COR-L47 (cell line): ENCODE measurements at regions not wholly inside any gene's neighbourhood (a gene's known extent, or its start where the extent isn't known, plus 50 kb on each side); places are given as distances from the start of the nearest gene placed in this dataset.
"Not testable (repeated sequence)": the region's sequence is repeated elsewhere in the genome, so short reads cannot be mapped to it uniquely, and the experiment has no call there.

Source experiments
- DNase-seq: peaks from one replicate; lab custom pipeline; 2025; lab: John Stamatoyannopoulos, UW

DNA sequence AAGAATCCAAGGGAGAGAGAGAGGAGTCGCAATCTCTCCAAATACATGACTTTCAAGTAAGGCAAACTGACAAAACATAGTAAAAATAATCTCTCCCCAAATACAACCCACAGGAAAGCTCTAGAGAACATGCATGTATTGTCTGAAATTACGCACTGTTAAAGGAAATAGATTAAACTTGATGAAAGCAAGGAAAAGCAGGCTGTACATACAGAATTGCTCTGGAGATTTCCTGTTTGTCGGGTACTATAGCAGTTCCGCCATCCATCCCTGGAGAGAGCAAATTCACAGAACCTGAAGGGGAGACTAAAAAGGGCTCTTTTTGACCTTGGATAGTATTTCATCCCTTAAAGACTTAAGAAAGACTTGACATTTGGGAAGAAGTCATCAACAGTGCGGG lies 170.2 kb upstream of the BET1 start:
- DNase-seq, result no peak

GRCh38 chr7:94174956-94175355 lies 170.8 kb upstream of the BET1 start:
- DNase-seq, result no peak

GRCh38 chr7:94176694-94177200 lies 172.6 kb upstream of the BET1 start:
- DNase-seq, result no peak

DNA sequence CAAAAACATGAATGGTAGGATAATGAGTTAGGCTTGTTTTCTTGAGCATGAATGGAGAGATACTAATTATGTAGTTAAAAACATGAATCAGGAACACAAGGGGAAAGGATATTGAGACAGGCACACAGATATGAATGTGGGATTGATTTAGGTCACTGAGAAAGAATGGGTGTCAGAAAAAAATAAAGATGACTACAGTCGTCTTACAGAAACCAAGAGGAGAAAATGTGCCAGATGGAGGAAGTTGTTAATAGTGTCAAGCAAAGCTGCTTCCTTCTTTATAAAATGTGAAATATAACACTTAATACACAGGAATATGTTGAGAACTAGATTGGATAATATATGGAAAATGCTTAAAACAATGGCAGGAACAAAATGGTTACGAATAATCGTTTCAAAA lies 173.3 kb upstream of the BET1 start:
- DNase-seq, result no peak

DNA sequence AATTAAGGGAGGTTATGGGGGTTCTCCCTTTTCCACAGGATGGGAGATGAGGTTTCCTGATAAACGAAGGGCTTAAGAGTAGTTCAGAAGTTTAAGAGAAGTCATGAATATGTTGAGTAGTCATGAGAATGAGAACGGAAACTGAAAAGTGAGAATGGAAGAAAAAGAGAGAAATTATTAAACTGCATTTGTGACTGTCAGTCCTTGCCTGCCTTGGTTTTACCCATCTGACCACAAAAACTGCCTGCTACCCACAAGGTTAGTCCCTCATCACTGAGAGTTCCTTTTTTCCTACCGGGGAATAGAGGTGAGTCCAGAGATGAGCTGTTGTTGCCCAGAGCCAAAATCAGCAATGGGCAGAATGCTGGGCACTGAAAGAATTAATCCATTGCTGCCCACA lies 174.1 kb upstream of the BET1 start:
- DNase-seq, result no peak

DNA sequence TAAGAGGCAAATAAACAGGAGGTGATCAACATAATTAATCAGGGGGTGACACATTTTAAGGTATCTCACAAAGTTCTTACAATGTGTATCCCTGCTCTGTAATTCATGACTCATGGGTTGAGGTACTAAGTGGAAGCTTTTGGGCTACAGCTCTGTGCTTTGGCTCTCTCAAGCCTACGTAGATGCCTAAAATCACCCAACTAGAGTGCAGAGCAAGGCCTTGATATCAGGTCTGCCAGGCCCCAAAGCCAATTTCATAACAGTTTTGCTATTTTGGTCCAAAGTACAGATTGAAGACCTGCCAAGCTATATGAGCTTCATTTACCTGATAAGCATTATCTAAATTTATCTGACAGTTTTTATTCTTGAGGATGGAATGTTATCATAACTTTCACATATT lies 175.3 kb upstream of the BET1 start:
- no peak for DNase-seq

DNA sequence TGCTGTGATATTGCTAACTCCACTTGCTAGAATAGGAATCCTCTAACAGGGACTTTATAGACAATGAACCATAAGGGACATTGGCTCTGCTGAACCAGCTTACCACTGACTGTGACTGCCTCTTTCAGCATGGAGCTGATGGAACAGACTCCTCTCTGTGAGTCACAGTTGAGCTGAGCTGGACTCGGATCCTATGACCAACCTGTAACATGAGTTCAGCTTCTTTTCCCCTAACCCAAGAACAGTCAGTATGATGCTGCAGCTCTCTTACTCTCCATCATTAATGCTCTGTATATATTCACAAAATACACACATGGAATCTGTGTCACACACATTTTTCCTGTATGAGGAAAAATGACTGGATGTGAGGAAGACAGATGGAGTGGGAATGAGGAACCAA lies 177.9 kb upstream of the BET1 start:
- DNase-seq, result no peak

- no peak for DNase-seq
These were observed 178.6 kb upstream of the BET1 start for GRCh38 chr7:94182721-94183120.

GRCh38 chr7:94183289-94183749 lies 179.2 kb upstream of the BET1 start:
- DNase-seq, result no peak

DNA sequence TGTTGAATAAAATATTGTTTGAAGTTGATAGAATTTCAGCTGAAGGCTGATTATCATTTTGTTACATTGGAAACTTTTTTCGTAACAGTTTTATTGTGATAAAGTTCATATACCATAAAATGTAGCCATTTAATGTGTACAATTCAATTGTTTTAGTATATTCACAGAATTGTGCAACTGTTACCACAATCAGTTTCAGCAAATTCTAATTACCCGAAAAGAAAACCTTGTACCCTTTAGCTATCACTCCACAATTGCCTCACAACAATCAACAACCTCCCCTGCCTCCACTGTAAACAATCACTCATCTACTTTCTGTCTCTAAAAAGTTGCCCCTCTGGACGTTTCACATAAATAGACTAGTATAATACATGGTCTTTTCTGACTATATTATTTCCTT lies 179.7 kb upstream of the BET1 start:
- no peak for DNase-seq

DNA sequence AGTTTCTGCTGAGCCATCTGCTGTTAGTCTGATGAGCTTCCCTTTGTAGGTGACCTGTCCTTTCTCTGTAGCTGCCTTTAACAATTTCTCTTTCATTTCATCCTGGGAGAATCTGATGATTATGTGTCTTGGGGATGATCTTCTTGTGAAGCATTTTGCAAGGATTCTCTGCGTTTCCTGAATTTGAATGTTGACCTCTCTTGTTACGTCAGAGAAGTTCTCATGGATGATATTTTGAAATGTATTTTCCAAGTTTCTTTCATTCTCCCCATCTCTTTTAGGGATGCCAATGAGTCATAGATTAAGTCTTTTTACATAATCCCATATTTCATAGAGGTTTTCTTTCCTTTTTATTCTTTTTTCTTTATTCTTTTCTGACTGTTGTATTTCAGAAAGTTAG lies 184.2 kb upstream of the BET1 start:
- DNase-seq, result no peak

- no peak for DNase-seq
These were observed 186.5 kb upstream of the BET1 start for GRCh38 chr7:94190599-94191061.

DNA sequence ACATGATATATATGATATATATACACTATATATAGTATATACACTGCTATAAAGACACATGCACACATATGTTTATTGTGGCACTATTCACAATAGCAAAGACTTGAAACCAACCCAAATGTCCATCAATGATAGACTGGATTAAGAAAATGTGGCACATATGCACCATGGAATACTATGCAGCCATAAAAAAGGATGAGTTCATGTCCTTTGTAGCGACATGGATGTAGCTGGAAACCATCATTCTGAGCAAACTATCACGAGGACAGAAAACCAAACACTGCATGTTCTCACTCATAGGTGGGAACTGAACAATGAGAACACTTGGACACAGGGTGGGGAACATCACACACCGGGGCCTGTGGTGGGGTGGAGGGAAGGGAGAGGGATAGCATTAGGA lies 190.3 kb upstream of the BET1 start:
- not testable (repeated sequence) for DNase-seq

- no peak for DNase-seq
These were observed 191.0 kb upstream of the BET1 start for GRCh38 chr7:94195201-94195600.

- DNase-seq, result no peak
These were observed 191.7 kb upstream of the BET1 start for GRCh38 chr7:94195813-94196212.

- no peak for DNase-seq
These were observed 189.2 kb upstream of the COL1A2 start for GRCh38 chr7:94205529-94205928.

DNA sequence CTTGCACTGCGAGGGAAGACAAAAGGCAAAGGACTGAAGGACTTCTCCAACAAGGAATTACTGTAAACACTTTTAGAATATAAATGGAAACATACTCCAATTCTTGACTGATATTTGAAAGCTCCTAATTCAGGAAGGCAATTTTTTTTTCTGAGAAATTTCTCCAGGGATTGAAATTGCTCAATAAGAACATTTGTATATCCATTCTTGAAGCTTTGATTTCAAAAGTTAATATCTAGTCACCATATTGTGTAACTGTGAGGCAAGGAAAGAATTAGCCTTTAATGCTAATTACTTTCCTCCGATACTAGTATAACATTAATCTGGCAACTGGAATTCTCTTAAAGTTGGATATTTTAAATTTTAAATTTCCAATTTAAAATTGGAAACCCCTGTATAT lies 188.4 kb upstream of the COL1A2 start:
- no peak for DNase-seq

DNA sequence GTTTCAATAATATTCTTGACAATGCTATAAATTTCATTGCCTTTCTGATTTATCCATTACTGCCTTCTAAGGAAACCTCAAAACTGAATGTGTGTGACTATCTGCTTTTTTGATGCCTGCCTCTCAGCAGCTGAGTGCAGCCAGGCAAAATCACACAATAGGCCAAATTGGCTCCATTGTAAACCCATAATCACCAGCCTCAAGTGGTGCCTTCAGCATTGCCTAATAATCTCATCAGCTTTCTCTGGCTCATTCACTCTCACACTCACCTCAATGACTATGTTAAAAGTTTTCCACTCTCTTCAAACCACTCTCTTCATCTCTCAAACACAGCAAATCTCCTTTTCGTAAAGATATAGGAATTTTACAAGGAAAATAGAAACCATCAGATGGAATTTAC lies 182.5 kb upstream of the COL1A2 start:
- peak; percentile 5 for DNase-seq

GRCh38 chr7:94216944-94217461 lies 177.7 kb upstream of the COL1A2 start:
- no peak for DNase-seq

- DNase-seq, result no peak
These were observed 176.9 kb upstream of the COL1A2 start for GRCh38 chr7:94217766-94218165.

DNA sequence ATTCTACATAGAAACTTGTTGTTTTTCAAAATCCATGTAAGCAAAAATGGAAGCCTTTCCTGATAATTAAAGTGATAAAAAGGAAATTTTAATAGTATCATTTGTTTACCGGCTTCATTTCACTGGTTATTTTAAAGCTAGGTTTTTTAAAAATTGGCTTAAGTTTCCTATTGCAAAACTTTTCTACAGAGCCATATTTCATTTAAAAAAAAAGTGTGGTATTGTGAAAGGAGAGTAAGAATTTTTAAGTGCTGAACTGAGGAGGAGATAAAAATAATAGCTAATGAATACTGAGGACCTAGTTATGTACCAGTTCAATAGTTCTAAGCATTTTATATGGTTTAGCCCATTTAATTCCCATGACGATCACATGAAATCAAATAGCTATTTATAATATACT lies 172.2 kb upstream of the COL1A2 start:
- DNase-seq, result no peak

- DNase-seq, result peak; percentile 78
These were observed 171.2 kb upstream of the COL1A2 start for GRCh38 chr7:94223375-94224084.

DNA sequence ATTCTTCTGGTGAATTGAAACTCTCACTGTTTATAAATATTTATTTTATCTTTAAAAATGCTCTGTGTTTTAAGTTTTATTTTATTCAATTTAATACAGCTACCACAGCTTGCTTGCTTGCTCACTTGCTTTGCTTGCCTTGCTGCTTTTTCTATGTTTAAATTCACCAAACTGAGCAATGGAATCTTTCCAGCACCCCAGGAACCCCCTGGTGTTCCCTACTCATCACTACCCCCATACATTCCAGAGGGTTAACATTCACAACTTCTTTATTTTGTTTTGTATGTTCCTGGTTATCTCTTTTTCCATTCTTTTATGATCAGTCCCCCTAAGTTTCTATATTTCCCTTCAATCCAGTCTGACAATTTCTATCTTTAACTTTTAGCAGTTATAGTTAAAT lies 166.5 kb upstream of the COL1A2 start:
- no peak for DNase-seq

DNA sequence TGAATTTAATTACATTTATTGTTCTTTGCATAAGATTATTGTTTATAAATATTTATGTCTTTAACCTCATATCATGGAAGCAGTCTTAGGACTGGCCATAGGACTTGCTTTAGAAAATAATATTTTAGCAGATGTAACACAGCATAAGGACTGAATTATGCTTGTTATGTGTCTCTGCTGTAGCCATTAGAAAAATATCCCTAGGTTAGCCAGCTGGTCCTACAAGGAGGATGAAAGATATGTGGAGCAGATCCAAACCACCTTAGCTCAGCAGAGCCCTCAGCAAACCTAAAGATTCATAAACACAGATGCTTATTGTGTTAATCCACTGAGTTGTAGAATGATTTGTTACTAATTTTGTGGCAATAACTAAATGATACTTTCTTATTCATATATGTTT lies 166.0 kb upstream of the COL1A2 start:
- DNase-seq, result no peak
